PC-3 (cell line): ENCODE measurements at regions not wholly inside any gene's neighbourhood (a gene's known extent, or its start where the extent isn't known, plus 50 kb on each side); places are given as distances from the start of the nearest gene placed in this dataset.

Experiments used
- EZH2 ChIP-seq: fragments of 300-600 bp; sonication (generic); IDR thresholded peaks from one replicate; pipeline ENCODE4 v1.6.1; 2017; ENCODE audit warnings: antibody characterized with exemption, mild to moderate bottlenecking, low read length; ENCODE audit not compliant: unreplicated experiment
- TF ChIP-seq, protein P1 (sequence below): fragments of 300-600 bp; sonication (generic); conservative IDR thresholded peaks from 2 replicates; pipeline ENCODE4 v1.5.1; 2017; ENCODE audit warnings: antibody characterized with exemption, low read depth, mild to moderate bottlenecking, low read length

DNA sequence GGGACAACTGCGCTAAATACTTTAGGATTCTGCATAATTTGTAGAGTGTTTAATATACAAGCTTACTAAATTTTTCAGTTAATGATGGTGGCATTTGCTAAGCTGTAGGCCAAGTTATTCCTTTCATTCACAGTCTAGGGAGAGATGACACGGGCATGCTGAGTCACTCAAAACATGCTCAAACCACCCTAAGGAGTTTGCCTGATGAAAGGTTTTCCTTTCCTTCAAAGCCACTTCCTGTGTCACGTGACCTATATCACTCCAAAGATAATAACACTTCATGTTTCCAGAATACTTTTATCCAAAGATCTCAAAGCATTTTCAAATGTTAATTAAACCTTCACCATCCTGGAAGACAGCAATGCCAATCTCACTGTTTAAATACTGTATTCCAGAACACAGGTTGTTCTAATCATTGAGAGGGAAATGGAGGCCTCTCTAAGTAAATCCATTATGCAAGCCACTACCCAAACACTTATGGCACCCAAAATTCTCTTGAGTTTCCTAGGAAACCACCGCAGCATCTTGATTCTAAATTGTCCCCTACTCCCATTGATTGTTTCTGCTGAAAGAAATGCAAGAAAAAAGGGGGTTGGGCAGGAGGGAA is 207.0 kb upstream of the CDKN3 start:
- TF ChIP-seq, protein P1, sequence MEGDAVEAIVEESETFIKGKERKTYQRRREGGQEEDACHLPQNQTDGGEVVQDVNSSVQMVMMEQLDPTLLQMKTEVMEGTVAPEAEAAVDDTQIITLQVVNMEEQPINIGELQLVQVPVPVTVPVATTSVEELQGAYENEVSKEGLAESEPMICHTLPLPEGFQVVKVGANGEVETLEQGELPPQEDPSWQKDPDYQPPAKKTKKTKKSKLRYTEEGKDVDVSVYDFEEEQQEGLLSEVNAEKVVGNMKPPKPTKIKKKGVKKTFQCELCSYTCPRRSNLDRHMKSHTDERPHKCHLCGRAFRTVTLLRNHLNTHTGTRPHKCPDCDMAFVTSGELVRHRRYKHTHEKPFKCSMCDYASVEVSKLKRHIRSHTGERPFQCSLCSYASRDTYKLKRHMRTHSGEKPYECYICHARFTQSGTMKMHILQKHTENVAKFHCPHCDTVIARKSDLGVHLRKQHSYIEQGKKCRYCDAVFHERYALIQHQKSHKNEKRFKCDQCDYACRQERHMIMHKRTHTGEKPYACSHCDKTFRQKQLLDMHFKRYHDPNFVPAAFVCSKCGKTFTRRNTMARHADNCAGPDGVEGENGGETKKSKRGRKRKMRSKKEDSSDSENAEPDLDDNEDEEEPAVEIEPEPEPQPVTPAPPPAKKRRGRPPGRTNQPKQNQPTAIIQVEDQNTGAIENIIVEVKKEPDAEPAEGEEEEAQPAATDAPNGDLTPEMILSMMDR: no peak
- TF ChIP-seq EZH2: no peak
